GM23338 (cell line): ENCODE measurements at regions not wholly inside any gene's neighbourhood (a gene's known extent, or its start where the extent isn't known, plus 50 kb on each side); places are given as distances from the start of the nearest gene placed in this dataset.
A peak's percentile ranks its signal among the peaks of the same experiment; 100 is the strongest.

Source experiments
- ATAC-seq: fragments of 200-7000 bp; cut with Tn5 transposase; 3 replicates; pipeline ENCODE4 v1.9.1; 2020
- DNase-seq: peaks from one replicate; pipeline ENCODE4 v3.0.0-alpha.2; 2015; ENCODE audit warnings: low spot score
- H2AFZ ChIP-seq: fragments of 200-600 bp; sonication (generic); 2 replicates; pipeline ENCODE4 v1.8.0; 2016; ENCODE audit warnings: antibody characterized with exemption, mild to moderate bottlenecking, moderate library complexity
- H3F3A ChIP-seq: fragments of 200-600 bp; sonication (generic); replicated peaks from 2 replicates; pipeline ENCODE4 v1.8.0; 2017; ENCODE audit warnings: antibody characterized with exemption, mixed run types, low read depth
- H3K27ac ChIP-seq: fragments of 200-600 bp; sonication (generic); 2 replicates; pipeline ENCODE4 v1.6.1; 2016; ENCODE audit warnings: low read depth
- H3K27me3 ChIP-seq: fragments of 200-600 bp; sonication (generic); 2 replicates; pipeline ENCODE4 v1.8.0; 2016; ENCODE audit warnings: mild to moderate bottlenecking, mixed run types, moderate library complexity; ENCODE audit not compliant: insufficient read depth
- H3K36me3 ChIP-seq: fragments of 200-600 bp; sonication (generic); 2 replicates; pipeline ENCODE4 v1.8.0; 2016; ENCODE audit warnings: mild to moderate bottlenecking; ENCODE audit not compliant: insufficient read depth
- H3K4me1 ChIP-seq: fragments of 200-600 bp; sonication (generic); 2 replicates; pipeline ENCODE4 v1.8.0; 2016; ENCODE audit warnings: mild to moderate bottlenecking, moderate library complexity; ENCODE audit not compliant: insufficient read depth
- H3K4me2 ChIP-seq: fragments of 200-600 bp; sonication (generic); 2 replicates; pipeline ENCODE4 v1.7.1; 2017; ENCODE audit warnings: mixed run types
- H3K4me3 ChIP-seq: fragments of 200-600 bp; sonication (generic); 2 replicates; pipeline ENCODE4 v1.6.1; 2016; ENCODE audit warnings: mixed run types
- H3K79me2 ChIP-seq: fragments of 200-600 bp; sonication (generic); replicated peaks from 2 replicates; pipeline ENCODE4 v1.8.0; 2017; ENCODE audit warnings: mild to moderate bottlenecking; ENCODE audit not compliant: insufficient read depth
- H3K9me2 ChIP-seq: fragments of 200-600 bp; sonication (generic); 2 replicates; pipeline ENCODE4 v1.8.0; 2017; ENCODE audit not compliant: insufficient read depth
- H4K20me1 ChIP-seq: fragments of 200-600 bp; sonication (generic); replicated peaks from 2 replicates; pipeline ENCODE4 v1.8.0; 2017; ENCODE audit warnings: mild to moderate bottlenecking; ENCODE audit not compliant: insufficient read depth
- H3K27ac Mint-ChIP-seq: 2 replicates; pipeline ENCODE4 v1.8.0; 2020; ENCODE audit warnings: inconsistent platforms, mild to moderate bottlenecking, moderate library complexity, mixed read lengths
- H3K27me3 Mint-ChIP-seq: 3 replicates; pipeline ENCODE4 v1.8.0; 2022; ENCODE audit warnings: low read depth, mild to moderate bottlenecking, moderate library complexity, mixed read lengths, inconsistent platforms; ENCODE audit not compliant: insufficient read depth, poor library complexity
- H3K36me3 Mint-ChIP-seq: 3 replicates; pipeline ENCODE4 v1.8.0; 2021; ENCODE audit warnings: low read depth, mild to moderate bottlenecking, inconsistent platforms, moderate library complexity, mixed read lengths
- H3K4me1 Mint-ChIP-seq: 3 replicates; pipeline ENCODE4 v1.8.0; 2020; ENCODE audit warnings: mild to moderate bottlenecking, inconsistent platforms, mixed read lengths
- H3K4me3 Mint-ChIP-seq: 3 replicates; pipeline ENCODE4 v1.8.0; 2021; ENCODE audit warnings: moderate library complexity, mild to moderate bottlenecking, inconsistent platforms, mixed read lengths
- H3K9me3 Mint-ChIP-seq: 3 replicates; pipeline ENCODE4 v1.8.0; 2020; ENCODE audit warnings: moderate library complexity, mild to moderate bottlenecking, inconsistent platforms, mixed read lengths
- CREB1 ChIP-seq: fragments of 250-450 bp; sonication (Bioruptor Pico); IDR thresholded peaks from 2 replicates; pipeline ENCODE4 v1.5.0; 2020; ENCODE audit warnings: low read depth, mild to moderate bottlenecking, moderate library complexity
- EZH2 ChIP-seq: fragments of 200-600 bp; sonication (generic); IDR thresholded peaks from one replicate; pipeline ENCODE4 v1.8.0; 2017; ENCODE audit warnings: antibody characterized with exemption, mild to moderate bottlenecking, low read depth; ENCODE audit not compliant: unreplicated experiment
- NANOG ChIP-seq: IDR thresholded peaks from 2 replicates; pipeline ENCODE4 v1.6.1; 2016; ENCODE audit warnings: antibody characterized with exemption, borderline replicate concordance
- STAT1 ChIP-seq: IDR thresholded peaks from one replicate; pipeline ENCODE4 v1.6.1; 2016; ENCODE audit warnings: antibody characterized with exemption; ENCODE audit not compliant: unreplicated experiment
- ZNF114 ChIP-seq: fragments of 250-450 bp; sonication (Bioruptor Pico); IDR thresholded peaks from 2 replicates; pipeline ENCODE4 v1.5.0; 2020; ENCODE audit warnings: mild to moderate bottlenecking, moderate library complexity
- ZNF331 ChIP-seq: fragments of 250-450 bp; sonication (Bioruptor Pico); IDR thresholded peaks from 2 replicates; pipeline ENCODE4 v1.5.0; 2020; ENCODE audit warnings: low read depth, mild to moderate bottlenecking, moderate library complexity
- TF ChIP-seq, protein P1 (sequence below): IDR thresholded peaks from 2 replicates; pipeline ENCODE4 v1.6.1; 2016; ENCODE audit warnings: antibody characterized with exemption
- TF ChIP-seq, protein P2 (sequence below): fragments of 250-450 bp; sonication (Bioruptor Pico); IDR thresholded peaks from 2 replicates; pipeline ENCODE4 v1.5.0; 2020; ENCODE audit warnings: mild to moderate bottlenecking, moderate library complexity
- TF ChIP-seq, protein P3 (sequence below), 2 experiments: fragments of 200-600 bp in 1 of 2; sonication (generic) in 1 of 2; conservative IDR thresholded peaks; 2 replicates each; pipeline versions ENCODE4 v1.5.1 to v1.6.1; 2016 to 2017; ENCODE audit warnings: antibody characterized with exemption in 2 of 2, low read depth in 2 of 2, mild to moderate bottlenecking in 2 of 2, moderate library complexity in 1 of 2

DNA sequence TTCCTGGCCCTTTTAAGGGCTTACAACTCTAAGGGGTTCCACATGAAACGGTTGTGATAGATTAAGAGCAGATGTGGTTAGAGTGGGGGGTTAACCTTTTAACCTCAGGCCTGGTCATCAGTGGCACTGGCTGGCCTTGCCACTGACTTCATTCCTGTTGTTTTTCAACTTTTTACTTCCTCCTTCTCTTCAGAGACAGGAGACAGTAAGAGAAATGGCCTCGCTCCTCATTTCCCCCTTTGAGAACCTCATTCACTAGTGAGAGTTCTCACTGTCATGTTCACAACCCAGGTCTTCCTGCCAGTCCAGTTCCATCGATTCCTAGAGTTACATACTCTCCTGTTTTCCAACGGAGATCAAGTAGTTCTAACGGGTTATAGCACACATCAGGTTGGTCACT, 101.6 kb upstream of the SLC1A4 start:
- Mint-ChIP-seq H3K27me3 (peaks cover 2% of the 10 kb centered on the region), H3K9me3 (peaks cover 41% of the 10 kb centered on the region), H3K4me1 (no peaks in the 10 kb centered on the region), H3K36me3 (peaks cover 7% of the 10 kb centered on the region; the same call in 2 of the 3 replicates), H3K27ac (no peak overlapping the region), H3K4me3 (no peak overlapping the region)
- Histone ChIP-seq H3K79me2 (no peaks in the 10 kb centered on the region), H3K4me3 (no peak overlapping the region), H3K9me2 (no peaks in the 10 kb centered on the region), H3K36me3 (no peaks in the 10 kb centered on the region), H3F3A (no peaks in the 10 kb centered on the region), H2AFZ (no peak overlapping the region), H3K4me1 (no peaks in the 10 kb centered on the region), H3K27ac (no peak overlapping the region), H3K27me3 (no peaks in the 10 kb centered on the region), H3K4me2 (no peak overlapping the region), H4K20me1 (no peaks in the 10 kb centered on the region)
- ATAC-seq, result no peak
- no peak for DNase-seq
- TF ChIP-seq ZNF114 (CRISPR knock-in tag) (no peak), CREB1 (CRISPR knock-in tag) (no peak)
- TF ChIP-seq, protein P1, sequence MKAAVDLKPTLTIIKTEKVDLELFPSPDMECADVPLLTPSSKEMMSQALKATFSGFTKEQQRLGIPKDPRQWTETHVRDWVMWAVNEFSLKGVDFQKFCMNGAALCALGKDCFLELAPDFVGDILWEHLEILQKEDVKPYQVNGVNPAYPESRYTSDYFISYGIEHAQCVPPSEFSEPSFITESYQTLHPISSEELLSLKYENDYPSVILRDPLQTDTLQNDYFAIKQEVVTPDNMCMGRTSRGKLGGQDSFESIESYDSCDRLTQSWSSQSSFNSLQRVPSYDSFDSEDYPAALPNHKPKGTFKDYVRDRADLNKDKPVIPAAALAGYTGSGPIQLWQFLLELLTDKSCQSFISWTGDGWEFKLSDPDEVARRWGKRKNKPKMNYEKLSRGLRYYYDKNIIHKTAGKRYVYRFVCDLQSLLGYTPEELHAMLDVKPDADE, result no peak

DNA sequence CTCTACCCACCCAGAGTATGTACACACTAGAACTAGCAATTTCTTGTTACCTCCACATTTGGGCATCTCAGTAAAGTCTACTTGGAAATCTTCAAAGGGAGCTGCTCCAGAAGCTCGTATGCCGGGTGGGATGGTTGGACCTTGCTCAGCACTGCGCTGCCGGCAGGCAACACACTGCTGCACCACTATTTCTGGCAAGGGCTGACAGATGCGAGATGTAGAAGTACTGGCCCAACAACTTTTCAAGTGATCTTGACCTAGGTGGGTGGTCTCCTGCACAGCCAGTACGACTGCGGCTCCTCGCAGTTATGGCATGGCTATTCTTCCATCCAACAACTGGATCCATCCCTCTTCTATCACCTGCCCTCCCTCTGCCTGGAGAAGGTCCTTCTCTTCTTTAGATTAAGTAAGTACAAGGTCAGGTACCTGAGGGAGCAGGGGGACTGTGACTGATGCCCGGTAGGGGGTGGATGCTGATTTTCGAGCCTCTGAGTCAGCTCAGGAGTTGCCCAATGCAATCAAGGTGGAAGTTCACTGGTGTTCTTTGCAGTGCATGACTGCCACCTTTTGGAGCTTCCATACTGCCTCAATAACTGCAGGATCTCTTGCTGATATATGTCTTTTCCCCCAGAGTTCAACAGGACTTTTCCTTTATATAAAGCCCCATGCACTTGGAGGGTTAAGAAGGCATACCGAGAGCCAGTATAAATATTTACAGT, 100.4 kb upstream of the SLC1A4 start:
- no peaks in the 10 kb centered on the region for H3K79me2 ChIP-seq
- H3K9me2 ChIP-seq, result no peaks in the 10 kb centered on the region
- H3K36me3 ChIP-seq, result no peaks in the 10 kb centered on the region
- H3K4me3 ChIP-seq, result no peak overlapping the region
- H3K4me2 ChIP-seq, result no peak overlapping the region
- H3K27ac ChIP-seq, result no peak overlapping the region
- TF ChIP-seq ZNF331, result no peak
- no peak for TF ChIP-seq EZH2
- TF ChIP-seq, protein P2, sequence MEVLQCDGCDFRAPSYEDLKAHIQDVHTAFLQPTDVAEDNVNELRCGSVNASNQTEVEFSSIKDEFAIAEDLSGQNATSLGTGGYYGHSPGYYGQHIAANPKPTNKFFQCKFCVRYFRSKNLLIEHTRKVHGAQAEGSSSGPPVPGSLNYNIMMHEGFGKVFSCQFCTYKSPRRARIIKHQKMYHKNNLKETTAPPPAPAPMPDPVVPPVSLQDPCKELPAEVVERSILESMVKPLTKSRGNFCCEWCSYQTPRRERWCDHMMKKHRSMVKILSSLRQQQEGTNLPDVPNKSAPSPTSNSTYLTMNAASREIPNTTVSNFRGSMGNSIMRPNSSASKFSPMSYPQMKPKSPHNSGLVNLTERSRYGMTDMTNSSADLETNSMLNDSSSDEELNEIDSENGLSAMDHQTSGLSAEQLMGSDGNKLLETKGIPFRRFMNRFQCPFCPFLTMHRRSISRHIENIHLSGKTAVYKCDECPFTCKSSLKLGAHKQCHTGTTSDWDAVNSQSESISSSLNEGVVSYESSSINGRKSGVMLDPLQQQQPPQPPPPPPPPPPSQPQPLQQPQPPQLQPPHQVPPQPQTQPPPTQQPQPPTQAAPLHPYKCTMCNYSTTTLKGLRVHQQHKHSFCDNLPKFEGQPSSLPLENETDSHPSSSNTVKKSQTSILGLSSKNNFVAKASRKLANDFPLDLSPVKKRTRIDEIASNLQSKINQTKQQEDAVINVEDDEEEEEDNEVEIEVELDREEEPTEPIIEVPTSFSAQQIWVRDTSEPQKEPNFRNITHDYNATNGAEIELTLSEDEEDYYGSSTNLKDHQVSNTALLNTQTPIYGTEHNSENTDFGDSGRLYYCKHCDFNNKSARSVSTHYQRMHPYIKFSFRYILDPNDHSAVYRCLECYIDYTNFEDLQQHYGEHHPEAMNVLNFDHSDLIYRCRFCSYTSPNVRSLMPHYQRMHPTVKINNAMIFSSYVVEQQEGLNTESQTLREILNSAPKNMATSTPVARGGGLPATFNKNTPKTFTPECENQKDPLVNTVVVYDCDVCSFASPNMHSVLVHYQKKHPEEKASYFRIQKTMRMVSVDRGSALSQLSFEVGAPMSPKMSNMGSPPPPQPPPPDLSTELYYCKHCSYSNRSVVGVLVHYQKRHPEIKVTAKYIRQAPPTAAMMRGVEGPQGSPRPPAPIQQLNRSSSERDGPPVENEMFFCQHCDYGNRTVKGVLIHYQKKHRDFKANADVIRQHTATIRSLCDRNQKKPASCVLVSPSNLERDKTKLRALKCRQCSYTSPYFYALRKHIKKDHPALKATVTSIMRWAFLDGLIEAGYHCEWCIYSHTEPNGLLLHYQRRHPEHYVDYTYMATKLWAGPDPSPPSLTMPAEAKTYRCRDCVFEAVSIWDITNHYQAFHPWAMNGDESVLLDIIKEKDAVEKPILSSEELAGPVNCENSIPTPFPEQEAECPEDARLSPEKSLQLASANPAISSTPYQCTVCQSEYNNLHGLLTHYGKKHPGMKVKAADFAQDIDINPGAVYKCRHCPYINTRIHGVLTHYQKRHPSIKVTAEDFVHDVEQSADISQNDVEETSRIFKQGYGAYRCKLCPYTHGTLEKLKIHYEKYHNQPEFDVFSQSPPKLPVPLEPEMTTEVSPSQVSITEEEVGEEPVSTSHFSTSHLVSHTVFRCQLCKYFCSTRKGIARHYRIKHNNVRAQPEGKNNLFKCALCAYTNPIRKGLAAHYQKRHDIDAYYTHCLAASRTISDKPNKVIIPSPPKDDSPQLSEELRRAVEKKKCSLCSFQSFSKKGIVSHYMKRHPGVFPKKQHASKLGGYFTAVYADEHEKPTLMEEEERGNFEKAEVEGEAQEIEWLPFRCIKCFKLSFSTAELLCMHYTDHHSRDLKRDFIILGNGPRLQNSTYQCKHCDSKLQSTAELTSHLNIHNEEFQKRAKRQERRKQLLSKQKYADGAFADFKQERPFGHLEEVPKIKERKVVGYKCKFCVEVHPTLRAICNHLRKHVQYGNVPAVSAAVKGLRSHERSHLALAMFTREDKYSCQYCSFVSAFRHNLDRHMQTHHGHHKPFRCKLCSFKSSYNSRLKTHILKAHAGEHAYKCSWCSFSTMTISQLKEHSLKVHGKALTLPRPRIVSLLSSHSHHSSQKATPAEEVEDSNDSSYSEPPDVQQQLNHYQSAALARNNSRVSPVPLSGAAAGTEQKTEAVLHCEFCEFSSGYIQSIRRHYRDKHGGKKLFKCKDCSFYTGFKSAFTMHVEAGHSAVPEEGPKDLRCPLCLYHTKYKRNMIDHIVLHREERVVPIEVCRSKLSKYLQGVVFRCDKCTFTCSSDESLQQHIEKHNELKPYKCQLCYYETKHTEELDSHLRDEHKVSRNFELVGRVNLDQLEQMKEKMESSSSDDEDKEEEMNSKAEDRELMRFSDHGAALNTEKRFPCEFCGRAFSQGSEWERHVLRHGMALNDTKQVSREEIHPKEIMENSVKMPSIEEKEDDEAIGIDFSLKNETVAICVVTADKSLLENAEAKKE (CRISPR knock-in tag), result no peak
- no peak for TF ChIP-seq STAT1
- no peak for TF ChIP-seq NANOG
- TF ChIP-seq, protein P3, sequence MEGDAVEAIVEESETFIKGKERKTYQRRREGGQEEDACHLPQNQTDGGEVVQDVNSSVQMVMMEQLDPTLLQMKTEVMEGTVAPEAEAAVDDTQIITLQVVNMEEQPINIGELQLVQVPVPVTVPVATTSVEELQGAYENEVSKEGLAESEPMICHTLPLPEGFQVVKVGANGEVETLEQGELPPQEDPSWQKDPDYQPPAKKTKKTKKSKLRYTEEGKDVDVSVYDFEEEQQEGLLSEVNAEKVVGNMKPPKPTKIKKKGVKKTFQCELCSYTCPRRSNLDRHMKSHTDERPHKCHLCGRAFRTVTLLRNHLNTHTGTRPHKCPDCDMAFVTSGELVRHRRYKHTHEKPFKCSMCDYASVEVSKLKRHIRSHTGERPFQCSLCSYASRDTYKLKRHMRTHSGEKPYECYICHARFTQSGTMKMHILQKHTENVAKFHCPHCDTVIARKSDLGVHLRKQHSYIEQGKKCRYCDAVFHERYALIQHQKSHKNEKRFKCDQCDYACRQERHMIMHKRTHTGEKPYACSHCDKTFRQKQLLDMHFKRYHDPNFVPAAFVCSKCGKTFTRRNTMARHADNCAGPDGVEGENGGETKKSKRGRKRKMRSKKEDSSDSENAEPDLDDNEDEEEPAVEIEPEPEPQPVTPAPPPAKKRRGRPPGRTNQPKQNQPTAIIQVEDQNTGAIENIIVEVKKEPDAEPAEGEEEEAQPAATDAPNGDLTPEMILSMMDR (conservative IDR thresholded peaks at IDR 0.05; ENCODE audit: low read depth in 2 of 2), result peak; percentile 24 to 64
- Mint-ChIP-seq H3K27ac (no peak overlapping the region), H3K27me3 (peaks cover 2% of the 10 kb centered on the region), H3K4me3 (no peak overlapping the region), H3K9me3 (peaks cover 41% of the 10 kb centered on the region), H3K36me3 (peaks cover 7% of the 10 kb centered on the region; the same call in 2 of the 3 replicates), H3K4me1 (no peaks in the 10 kb centered on the region)
- no peaks in the 10 kb centered on the region for H4K20me1 ChIP-seq
- DNase-seq (peak; percentile 51), ATAC-seq (peak; percentile 62)
- no peaks in the 10 kb centered on the region for H3F3A ChIP-seq
- H2AFZ ChIP-seq, result no peak overlapping the region
- no peaks in the 10 kb centered on the region for H3K27me3 ChIP-seq
- no peaks in the 10 kb centered on the region for H3K4me1 ChIP-seq
